ENCODE measurements at regions not wholly inside any gene's neighbourhood (a gene's known extent, or its start where the extent isn't known, plus 50 kb on each side); places are given as distances from the start of the nearest gene placed in this dataset.

DNA sequence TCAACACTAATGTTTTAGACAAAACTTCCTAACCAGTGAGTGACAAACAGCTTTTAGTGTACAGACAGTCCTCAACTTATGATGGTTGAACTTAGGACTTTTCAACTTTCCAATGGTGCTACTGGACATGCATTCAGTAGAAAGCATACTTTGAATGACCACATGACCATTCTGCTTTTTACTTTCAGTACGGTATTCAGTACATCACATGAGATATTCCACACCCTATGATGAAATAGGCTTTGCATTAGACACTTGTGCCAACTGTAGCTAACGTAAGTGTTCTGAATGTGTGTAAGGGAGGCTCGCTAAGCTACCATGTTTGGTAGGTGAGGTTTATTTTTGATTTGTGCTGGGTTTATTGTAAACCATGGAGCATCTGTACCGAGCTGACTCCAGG, 113.7 kb downstream of the WNT7A start:
- TF ChIP-seq, protein P1, sequence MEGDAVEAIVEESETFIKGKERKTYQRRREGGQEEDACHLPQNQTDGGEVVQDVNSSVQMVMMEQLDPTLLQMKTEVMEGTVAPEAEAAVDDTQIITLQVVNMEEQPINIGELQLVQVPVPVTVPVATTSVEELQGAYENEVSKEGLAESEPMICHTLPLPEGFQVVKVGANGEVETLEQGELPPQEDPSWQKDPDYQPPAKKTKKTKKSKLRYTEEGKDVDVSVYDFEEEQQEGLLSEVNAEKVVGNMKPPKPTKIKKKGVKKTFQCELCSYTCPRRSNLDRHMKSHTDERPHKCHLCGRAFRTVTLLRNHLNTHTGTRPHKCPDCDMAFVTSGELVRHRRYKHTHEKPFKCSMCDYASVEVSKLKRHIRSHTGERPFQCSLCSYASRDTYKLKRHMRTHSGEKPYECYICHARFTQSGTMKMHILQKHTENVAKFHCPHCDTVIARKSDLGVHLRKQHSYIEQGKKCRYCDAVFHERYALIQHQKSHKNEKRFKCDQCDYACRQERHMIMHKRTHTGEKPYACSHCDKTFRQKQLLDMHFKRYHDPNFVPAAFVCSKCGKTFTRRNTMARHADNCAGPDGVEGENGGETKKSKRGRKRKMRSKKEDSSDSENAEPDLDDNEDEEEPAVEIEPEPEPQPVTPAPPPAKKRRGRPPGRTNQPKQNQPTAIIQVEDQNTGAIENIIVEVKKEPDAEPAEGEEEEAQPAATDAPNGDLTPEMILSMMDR (IDR thresholded peaks at IDR 0.05) = no peak
- TF ChIP-seq POLR2A (IDR thresholded peaks at IDR 0.05) = no peak
